ENCODE measurements at regions not wholly inside any gene's neighbourhood (a gene's known extent, or its start where the extent isn't known, plus 50 kb on each side); places are given as distances from the start of the nearest gene placed in this dataset.

DNA sequence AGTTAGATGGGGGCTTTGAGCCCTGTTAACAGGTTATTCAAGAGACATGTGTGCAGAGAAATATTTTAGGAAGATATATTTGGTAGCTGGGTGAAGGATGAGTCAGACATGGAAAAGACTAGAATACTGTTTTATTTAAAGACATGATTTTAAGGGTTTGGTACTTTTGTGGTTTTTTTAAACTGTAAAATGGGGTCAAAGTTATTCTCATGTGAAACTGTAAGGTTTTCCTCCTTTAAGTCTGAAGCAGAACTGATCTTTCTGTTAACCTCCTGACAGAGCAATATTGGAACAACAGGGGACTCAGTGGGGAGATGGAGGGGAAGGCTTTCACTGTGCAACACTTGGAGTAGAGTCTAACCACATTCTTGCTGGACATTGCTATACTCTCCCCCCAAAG lies 112.4 kb upstream of the LSM6 start:
- TF ChIP-seq CTCF (IDR thresholded peaks at IDR 0.05) (no peak), POLR2A (IDR thresholded peaks at IDR 0.05) (no peak), EP300 (IDR thresholded peaks at IDR 0.05) (no peak)

Data from tibial nerve (tissue), 4 donors.